ENCODE measurements at regions not wholly inside any gene's neighbourhood (a gene's known extent, or its start where the extent isn't known, plus 50 kb on each side); places are given as distances from the start of the nearest gene placed in this dataset.

- BruUV-seq (replicated peaks), result no TSS peak
- ATAC-seq (no peak), FAIRE-seq (no peak), DNase-seq (ENCODE audit: low spot score) (no peak)
- ChIA-PET POLR2A (no interaction called here), CTCF (ENCODE audit: low intra/inter-chr PET ratio, low total read pairs) (no interaction called here)
- Histone ChIP-seq H3K4me2 (ENCODE audit: low read depth, low read length) (no peak overlapping the region), H3K4me1 (ENCODE audit: insufficient read depth, low read length) (no peaks in the 10 kb centered on the region), H3K9me3 (ENCODE audit: low read length) (no peaks in the 10 kb centered on the region), H3K79me2 (ENCODE audit: insufficient read depth, low read length) (no peaks in the 10 kb centered on the region), H3K36me3 (replicated peaks in 1 of 2; ENCODE audit: control insufficient read depth in 1 of 2, insufficient read depth in 2 of 2, low read length in 2 of 2) (no peaks in the 10 kb centered on the region), H2AFZ (ENCODE audit: low read length) (no peak overlapping the region), H3K27me3 (ENCODE audit: control insufficient read depth in 1 of 2, insufficient read depth in 2 of 2, low read length in 2 of 2) (no peaks in the 10 kb centered on the region), H3K9ac (ENCODE audit: insufficient read depth, low read depth, low read length) (no peak overlapping the region), H3K4me3 (replicated peaks in 1 of 3; ENCODE audit: insufficient read depth in 1 of 3, low read depth in 2 of 3, low read length in 3 of 3) (no peak overlapping the region), H3K27ac (ENCODE audit: extremely low read length, insufficient read depth, low read length) (no peak overlapping the region), H4K20me1 (ENCODE audit: insufficient read depth, low read length) (no peaks in the 10 kb centered on the region)
- in situ Hi-C loops (cut with HindIII; ENCODE audit: extremely low pct_ligation_motif_present, low pct_unique_long_range_greater_than_20kb), result no loop called here
- WGBS (ENCODE audit: low lambda C conversion rate), result 0% methylated on average over 1 of the region's 1 CpG
- intact Hi-C loops (cut with micrococcal nuclease; ENCODE audit: unreplicated experiment), result no loop called here
- TF ChIP-seq ZSCAN30 (CRISPR knock-in tag; IDR thresholded peaks at IDR 0.05) (no peak), KIAA2018 (CRISPR knock-in tag; IDR thresholded peaks at IDR 0.05; ENCODE audit: borderline replicate concordance) (no peak), PAF1 (CRISPR knock-in tag; IDR thresholded peaks at IDR 0.05) (no peak), ZBTB44 (CRISPR knock-in tag; IDR thresholded peaks at IDR 0.05) (no peak), SMARCE1 (IDR thresholded peaks at IDR 0.05; ENCODE audit: borderline replicate concordance) (no peak), ZKSCAN8 (CRISPR knock-in tag; IDR thresholded peaks at IDR 0.05; ENCODE audit: borderline replicate concordance) (no peak), DMTF1 (CRISPR knock-in tag; IDR thresholded peaks at IDR 0.05) (no peak), KDM3A (CRISPR knock-in tag; IDR thresholded peaks at IDR 0.05; ENCODE audit: low read depth) (no peak)
- TF ChIP-seq, protein P1, sequence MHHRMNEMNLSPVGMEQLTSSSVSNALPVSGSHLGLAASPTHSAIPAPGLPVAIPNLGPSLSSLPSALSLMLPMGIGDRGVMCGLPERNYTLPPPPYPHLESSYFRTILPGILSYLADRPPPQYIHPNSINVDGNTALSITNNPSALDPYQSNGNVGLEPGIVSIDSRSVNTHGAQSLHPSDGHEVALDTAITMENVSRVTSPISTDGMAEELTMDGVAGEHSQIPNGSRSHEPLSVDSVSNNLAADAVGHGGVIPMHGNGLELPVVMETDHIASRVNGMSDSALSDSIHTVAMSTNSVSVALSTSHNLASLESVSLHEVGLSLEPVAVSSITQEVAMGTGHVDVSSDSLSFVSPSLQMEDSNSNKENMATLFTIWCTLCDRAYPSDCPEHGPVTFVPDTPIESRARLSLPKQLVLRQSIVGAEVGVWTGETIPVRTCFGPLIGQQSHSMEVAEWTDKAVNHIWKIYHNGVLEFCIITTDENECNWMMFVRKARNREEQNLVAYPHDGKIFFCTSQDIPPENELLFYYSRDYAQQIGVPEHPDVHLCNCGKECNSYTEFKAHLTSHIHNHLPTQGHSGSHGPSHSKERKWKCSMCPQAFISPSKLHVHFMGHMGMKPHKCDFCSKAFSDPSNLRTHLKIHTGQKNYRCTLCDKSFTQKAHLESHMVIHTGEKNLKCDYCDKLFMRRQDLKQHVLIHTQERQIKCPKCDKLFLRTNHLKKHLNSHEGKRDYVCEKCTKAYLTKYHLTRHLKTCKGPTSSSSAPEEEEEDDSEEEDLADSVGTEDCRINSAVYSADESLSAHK (CRISPR knock-in tag; IDR thresholded peaks at IDR 0.05; ENCODE audit: borderline replicate concordance), result no peak
These were observed 116.7 kb upstream of the PDE5A start for GRCh38 chr4:119745351-119745750.
